ENCODE measurements at regions not wholly inside any gene's neighbourhood (a gene's known extent, or its start where the extent isn't known, plus 50 kb on each side); places are given as distances from the start of the nearest gene placed in this dataset.
"Not testable (repeated sequence)": the region's sequence is repeated elsewhere in the genome, so short reads cannot be mapped to it uniquely, and the experiment has no call there.

GRCh38 chr6:2363211-2363610, 117.8 kb upstream of the GMDS start:
- no peak for DNase-seq

GRCh38 chr6:2361195-2361594, 115.8 kb upstream of the GMDS start:
- no peak for DNase-seq

GRCh38 chr6:2360716-2361115, 115.3 kb upstream of the GMDS start:
- no peak for DNase-seq

- DNase-seq = no peak
Measured at GRCh38 chr6:2360126-2360525, 114.7 kb upstream of the GMDS start.

GRCh38 chr6:2355150-2355549, 109.7 kb upstream of the GMDS start:
- peak; percentile 14 for DNase-seq

DNA sequence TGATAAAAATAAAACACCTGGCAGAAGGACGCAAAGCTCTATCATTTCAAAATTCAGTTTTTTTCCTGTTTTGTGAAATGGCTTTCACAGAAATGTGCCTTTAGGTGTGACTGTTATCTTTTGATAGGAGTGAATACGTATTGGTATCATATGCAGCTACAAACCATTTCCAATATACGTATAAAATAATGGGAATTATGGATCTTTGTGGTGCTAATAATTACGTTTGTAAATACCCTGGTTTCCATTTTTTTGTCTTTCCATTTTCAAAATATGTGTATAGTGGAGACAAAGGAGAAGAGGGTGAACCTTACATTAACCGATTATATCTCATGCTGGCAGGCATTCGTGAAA, 108.7 kb upstream of the GMDS start:
- no peak for DNase-seq

GRCh38 chr6:2353412-2354137, 108.2 kb upstream of the GMDS start:
- DNase-seq = peak; percentile 77

DNA sequence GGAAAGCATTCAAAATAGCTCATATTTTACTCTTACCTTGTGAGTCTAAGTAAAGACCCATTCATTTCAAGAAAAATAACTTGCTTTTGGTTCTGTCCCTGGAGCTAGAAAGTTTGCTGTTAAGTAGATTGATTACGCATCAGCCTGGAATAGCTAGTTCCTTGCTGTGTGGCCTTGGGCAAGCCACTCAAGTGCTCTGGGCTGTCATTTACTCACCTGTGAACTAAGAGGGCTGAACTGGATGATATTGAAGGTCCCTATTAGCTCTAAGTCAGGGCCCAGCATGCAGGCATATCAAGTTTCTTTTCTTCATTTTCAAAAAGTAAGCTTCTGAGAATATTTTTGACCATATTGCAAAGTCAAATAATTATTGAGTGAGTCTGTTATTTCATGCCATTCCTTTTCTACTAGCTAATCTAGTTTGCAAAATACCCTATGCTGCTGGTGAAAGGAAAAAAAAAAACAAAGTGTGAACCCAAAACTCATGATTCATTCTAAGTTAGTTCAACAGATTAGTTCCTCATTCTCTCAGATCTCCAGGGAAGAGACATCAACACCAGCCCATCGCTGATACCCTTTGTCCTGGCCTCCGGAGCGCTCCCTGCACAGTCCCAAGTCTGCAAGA, 106.5 kb upstream of the GMDS start:
- DNase-seq = no peak

DNA sequence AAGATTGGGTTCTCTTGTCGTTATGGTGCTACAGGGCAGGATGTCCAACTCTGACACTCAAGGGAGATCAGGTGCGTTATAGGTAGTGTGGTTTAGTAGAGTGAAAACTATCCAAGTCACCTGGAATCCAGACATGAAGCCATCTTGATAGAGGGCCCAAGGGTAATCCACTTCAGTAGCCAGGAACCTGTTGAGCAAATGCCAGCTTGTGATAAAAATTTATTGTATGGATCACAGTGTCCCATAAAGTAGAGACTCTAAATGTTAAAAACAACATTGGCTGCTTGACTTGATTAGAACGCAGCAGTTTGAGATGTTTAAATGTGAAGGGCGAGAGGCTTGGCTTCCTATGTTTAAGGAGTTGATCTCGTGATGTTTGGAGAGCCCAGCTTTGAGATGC, 105.7 kb upstream of the GMDS start:
- no peak for DNase-seq

- no peak for DNase-seq
Measured at GRCh38 chr6:2346078-2346477, 100.7 kb upstream of the GMDS start.

DNA sequence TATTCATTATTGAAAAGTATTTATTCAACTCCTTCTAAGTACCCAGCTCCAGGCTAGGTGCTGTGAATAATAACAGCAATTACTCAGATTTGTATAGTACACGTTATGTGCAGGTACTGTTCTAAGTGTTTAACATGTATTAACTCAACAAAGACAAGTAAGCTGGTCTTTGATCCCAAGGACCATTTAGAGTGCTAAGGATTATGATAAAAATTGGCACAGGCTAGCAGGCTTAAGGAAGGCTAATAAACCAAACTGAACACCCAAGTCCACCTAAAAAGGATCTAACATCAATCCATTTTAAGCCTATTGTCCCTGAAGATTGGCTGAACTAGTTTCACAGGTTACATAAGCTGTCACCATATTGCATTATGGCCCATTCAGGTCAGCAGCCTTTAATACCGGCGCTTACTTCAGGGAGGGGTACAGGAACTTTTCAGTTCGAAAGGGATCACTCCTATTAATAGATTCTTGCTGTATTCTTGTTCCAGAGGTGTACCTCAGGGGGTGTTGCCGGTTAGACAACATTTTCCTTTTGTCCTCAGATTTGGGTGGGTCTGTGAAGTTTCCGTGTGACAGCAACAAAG, 99.0 kb upstream of the GMDS start:
- no peak for DNase-seq

DNA sequence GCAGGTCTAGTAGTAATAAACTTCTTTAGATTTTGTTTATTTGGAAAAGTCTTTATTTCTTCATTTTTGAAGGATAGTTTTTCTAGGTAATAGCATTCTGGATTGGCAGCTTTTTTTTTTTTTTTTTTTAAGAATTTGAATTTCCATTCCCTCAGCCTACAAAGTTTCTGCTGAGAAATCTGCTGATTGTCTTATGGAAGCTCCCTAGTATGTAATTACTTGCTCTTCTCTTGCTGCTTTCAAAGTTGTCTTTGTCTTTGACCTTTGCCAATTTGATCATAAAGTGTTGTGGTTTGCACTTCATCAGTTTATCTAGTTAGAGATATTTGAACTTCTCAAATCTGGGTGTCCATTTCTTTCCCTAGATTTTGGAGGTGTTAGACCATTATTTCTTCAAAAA, 82.2 kb upstream of the GMDS start:
- no peak for DNase-seq

GRCh38 chr6:2324166-2324953, 79.0 kb upstream of the GMDS start:
- no peak for DNase-seq

DNA sequence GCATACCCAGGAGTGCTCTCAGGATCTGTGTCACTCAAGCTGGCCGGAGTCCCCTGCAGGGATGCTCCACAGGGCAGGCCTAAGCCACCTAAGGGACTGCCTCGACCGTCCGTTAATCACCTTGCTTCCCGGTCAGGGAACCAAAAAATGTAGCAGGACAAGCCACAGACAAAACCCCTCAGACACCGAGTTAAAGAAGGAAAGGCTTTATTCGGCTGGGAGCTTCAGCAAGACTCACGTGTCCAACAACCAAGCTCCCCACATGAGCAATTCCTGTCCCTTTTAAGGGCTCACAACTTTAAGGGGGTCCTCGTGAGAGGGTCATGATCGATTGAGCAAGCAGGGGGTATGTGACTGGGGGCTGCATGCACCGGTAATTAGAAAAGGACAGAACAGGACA, 72.1 kb upstream of the GMDS start:
- DNase-seq = not testable (repeated sequence)

GRCh38 chr6:2314641-2315040, 69.2 kb upstream of the GMDS start:
- no peak for DNase-seq

DNA sequence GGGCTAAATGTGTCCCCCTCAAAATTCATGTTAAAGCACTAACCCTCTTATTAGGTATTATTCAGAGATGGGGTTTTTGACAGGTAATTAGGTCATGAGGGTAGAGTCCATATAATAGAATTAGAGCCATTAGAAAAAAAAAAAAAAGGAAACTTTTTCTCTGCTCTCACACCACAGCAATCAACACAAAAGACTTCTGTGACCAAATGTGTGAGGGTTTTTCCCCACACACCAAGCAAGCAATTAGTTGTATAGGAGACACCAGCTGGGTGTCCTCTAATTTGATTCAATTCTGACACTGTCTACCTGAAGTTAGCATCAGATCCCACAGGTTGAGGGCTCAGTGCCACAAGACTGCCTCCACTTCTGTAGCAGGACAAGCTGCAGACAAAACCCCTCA, 64.6 kb upstream of the GMDS start:
- no peak for DNase-seq

GRCh38 chr6:2309122-2309521, 63.7 kb upstream of the GMDS start:
- DNase-seq = no peak

GRCh38 chr6:2307799-2308198, 62.4 kb upstream of the GMDS start:
- DNase-seq = no peak

GRCh38 chr6:2305951-2306350, 60.5 kb upstream of the GMDS start:
- no peak for DNase-seq

DNA sequence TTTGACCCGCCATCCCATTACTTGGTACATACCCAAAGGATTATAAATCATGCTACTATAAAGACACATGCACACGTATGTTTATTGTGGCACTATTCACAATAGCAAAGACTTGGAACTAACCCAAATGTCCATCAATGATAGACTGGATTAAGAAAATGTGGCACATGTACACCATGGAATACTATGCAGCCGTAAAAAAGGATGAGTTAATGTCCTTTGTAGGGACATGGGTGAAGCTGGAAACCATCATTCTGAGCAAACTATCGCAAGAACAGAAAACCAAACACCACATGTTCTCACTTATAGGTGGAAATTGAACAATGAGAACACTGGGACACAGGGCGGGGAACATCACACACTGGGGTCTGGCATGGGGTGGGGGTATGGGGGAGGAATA, 57.1 kb upstream of the GMDS start:
- DNase-seq = not testable (repeated sequence)

GRCh38 chr6:2296781-2297180, 51.4 kb upstream of the GMDS start:
- DNase-seq = no peak

All from hindlimb muscle (tissue), 1 donor.